WTC11 (cell line): ENCODE measurements at regions not wholly inside any gene's neighbourhood (a gene's known extent, or its start where the extent isn't known, plus 50 kb on each side); places are given as distances from the start of the nearest gene placed in this dataset.

Source experiments
- CTCF ChIP-seq: fragments of 200-600 bp; IDR thresholded peaks from 2 replicates; pipeline ENCODE4 v1.8.0; 2022; ENCODE audit warnings: antibody characterized with exemption
- ELF4 ChIP-seq: sonication (generic); formaldehyde crosslinking; IDR thresholded peaks from 2 replicates; pipeline ENCODE4 v1.8.1; 2022; ENCODE audit warnings: low read depth, mild to moderate bottlenecking, moderate library complexity, missing genetic modification reagents
- ETV6 ChIP-seq: sonication (generic); formaldehyde crosslinking; IDR thresholded peaks from 2 replicates; pipeline ENCODE4 v1.8.1; 2022; ENCODE audit warnings: mild to moderate bottlenecking, missing genetic modification reagents
- FOXK1 ChIP-seq: sonication (generic); formaldehyde crosslinking; IDR thresholded peaks from 2 replicates; pipeline ENCODE4 v1.8.0; 2022; ENCODE audit warnings: mild to moderate bottlenecking, moderate library complexity, missing genetic modification reagents
- IRF1 ChIP-seq: sonication (generic); formaldehyde crosslinking; IDR thresholded peaks from 2 replicates; pipeline ENCODE4 v1.8.0; 2023; ENCODE audit warnings: missing genetic modification reagents
- JUN ChIP-seq: sonication (generic); formaldehyde crosslinking; IDR thresholded peaks from 2 replicates; pipeline ENCODE4 v1.8.0; 2023; ENCODE audit warnings: mild to moderate bottlenecking, missing genetic modification reagents
- NFE2L1 ChIP-seq: sonication (generic); formaldehyde crosslinking; IDR thresholded peaks from 2 replicates; pipeline ENCODE4 v1.8.1; 2023; ENCODE audit warnings: missing genetic modification reagents
- STAT6 ChIP-seq: sonication (generic); formaldehyde crosslinking; conservative IDR thresholded peaks from 2 replicates; pipeline ENCODE4 v1.8.1; 2023; ENCODE audit warnings: mild to moderate bottlenecking, low read depth, missing genetic modification reagents, moderate library complexity
- USF1 ChIP-seq: sonication (generic); formaldehyde crosslinking; IDR thresholded peaks from 2 replicates; pipeline ENCODE4 v1.8.0; 2022; ENCODE audit warnings: mild to moderate bottlenecking, missing genetic modification reagents
- ZNF232 ChIP-seq: sonication (generic); formaldehyde crosslinking; IDR thresholded peaks from 2 replicates; pipeline ENCODE4 v1.8.0; 2022; ENCODE audit warnings: mild to moderate bottlenecking, missing genetic modification reagents
- ZNF396 ChIP-seq: fragments of 250-450 bp; sonication (Bioruptor Pico); IDR thresholded peaks from 2 replicates; pipeline ENCODE4 v1.8.0; 2021; ENCODE audit warnings: mild to moderate bottlenecking, moderate library complexity, borderline replicate concordance

GRCh38 chr6:167764713-167765479, 61.8 kb upstream of the AFDN start:
- TF ChIP-seq ZNF396 (CRISPR knock-in tag) (no peak), CTCF (no peak), NFE2L1 (CRISPR knock-in tag) (no peak), JUN (CRISPR knock-in tag) (no peak), IRF1 (CRISPR knock-in tag) (no peak), ZNF232 (CRISPR knock-in tag) (no peak), STAT6 (CRISPR knock-in tag) (no peak), ELF4 (CRISPR knock-in tag) (no peak), ETV6 (no peak), USF1 (CRISPR knock-in tag) (no peak), FOXK1 (CRISPR knock-in tag) (no peak)
